ENCODE measurements at regions not wholly inside any gene's neighbourhood (a gene's known extent, or its start where the extent isn't known, plus 50 kb on each side); places are given as distances from the start of the nearest gene placed in this dataset.

GRCh38 chr2:238584617-238585016 lies 157.9 kb downstream of the ASB1 start:
- FAIRE-seq (no peak), DNase-seq (ENCODE audit: insufficient read length, low spot score) (no peak)
- no peak for TF ChIP-seq CTCF (IDR thresholded peaks at IDR 0.05; ENCODE audit: insufficient read depth, missing control alignments)

- FAIRE-seq: no peak
- no peak for TF ChIP-seq CTCF (IDR thresholded peaks at IDR 0.05; ENCODE audit: insufficient read depth, missing control alignments)
- no peak for DNase-seq (ENCODE audit: insufficient read length, low spot score)
These were observed 159.4 kb downstream of the ASB1 start for GRCh38 chr2:238585836-238586821.

DNA sequence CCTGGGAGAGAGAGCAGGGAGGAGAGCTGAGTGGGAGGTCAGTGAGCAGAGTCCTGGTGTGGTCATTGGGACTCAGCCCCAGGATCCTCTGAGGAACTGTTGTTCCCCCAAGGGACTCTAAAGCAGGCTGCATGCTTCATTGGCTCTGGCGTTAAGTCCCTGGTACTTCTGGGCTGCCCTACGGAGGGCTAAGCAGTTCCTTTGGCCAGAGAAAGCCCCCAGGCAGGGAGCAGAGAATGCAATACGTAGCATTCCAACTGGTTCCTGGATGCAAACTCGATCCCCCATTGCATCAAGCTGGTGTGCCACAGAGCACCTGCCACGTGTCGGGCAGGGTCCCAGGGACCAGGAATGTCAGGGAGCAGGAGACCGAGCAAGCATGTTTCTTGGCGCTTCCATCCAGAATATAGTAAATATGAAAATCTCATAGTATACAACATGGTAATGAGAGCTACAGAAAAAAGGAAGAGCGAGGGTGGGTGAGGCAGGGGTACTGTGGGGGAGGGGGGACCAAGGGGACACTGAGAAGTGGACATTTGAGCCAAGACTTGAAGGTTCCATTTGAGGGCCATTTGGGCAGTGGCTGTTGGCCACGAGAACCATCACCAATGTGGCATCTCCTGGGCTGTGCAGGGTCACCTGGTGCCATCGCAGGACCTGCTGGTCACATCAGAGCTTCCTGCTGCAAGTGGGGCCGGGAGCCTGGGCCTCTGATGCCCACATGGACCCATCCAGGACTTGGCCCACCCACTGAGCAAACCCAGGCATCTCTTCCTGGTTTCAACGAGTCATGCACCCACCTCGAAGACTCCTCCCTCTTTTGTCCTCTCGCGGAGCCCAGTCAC lies 160.4 kb downstream of the ASB1 start:
- DNase-seq (ENCODE audit: insufficient read length, low spot score): no peak
- TF ChIP-seq CTCF (IDR thresholded peaks at IDR 0.05; ENCODE audit: insufficient read depth, missing control alignments): no peak
- no peak for FAIRE-seq

- DNase-seq (ENCODE audit: insufficient read length, low spot score) (no peak), FAIRE-seq (no peak)
- TF ChIP-seq CTCF (IDR thresholded peaks at IDR 0.05; ENCODE audit: insufficient read depth, missing control alignments): no peak
These were observed 161.3 kb downstream of the ASB1 start for GRCh38 chr2:238587776-238588660.

- DNase-seq (ENCODE audit: insufficient read length, low spot score) (no peak), FAIRE-seq (no peak)
- no peak for TF ChIP-seq CTCF (IDR thresholded peaks at IDR 0.05; ENCODE audit: insufficient read depth, missing control alignments)
These were observed 163.1 kb downstream of the ASB1 start for GRCh38 chr2:238589591-238590460.

DNA sequence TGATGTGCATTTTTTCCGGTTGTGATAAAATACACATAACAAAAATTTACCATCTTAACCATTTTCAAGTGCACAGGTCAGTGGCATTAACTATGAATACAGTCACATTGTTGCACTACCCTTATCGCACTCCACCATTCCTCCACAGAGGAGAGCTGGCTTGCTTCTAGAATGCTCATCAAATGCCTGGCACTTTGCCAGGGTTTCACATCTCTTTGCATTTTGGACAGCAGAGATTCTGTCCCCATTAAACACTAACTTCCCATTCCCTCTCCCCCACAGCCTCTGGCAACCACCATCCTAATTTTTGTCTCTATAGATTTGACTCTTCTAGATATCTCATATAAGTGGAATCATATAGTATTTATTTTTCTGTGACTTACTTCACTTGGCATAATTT lies 165.0 kb downstream of the ASB1 start:
- no peak for FAIRE-seq
- no peak for DNase-seq (ENCODE audit: insufficient read length, low spot score)
- no peak for TF ChIP-seq CTCF (IDR thresholded peaks at IDR 0.05; ENCODE audit: insufficient read depth, missing control alignments)
